H9 (cell line): ENCODE measurements at regions not wholly inside any gene's neighbourhood (a gene's known extent, or its start where the extent isn't known, plus 50 kb on each side); places are given as distances from the start of the nearest gene placed in this dataset.

Experiments
- DNase-seq: peaks from one replicate; pipeline ENCODE4 v3.0.0-alpha.2; 2017
- H2AFZ ChIP-seq: one replicate; pipeline ENCODE4 v1.6.1; 2013; ENCODE audit warnings: mild to moderate bottlenecking, low read length, control low read depth, moderate library complexity
- H2AK5ac ChIP-seq: 2 replicates; pipeline ENCODE4 v1.6.1; 2013; ENCODE audit warnings: low read length, control low read depth, mixed read lengths; ENCODE audit not compliant: insufficient read length
- H2BK120ac ChIP-seq: one replicate; pipeline ENCODE4 v1.6.1; 2013; ENCODE audit warnings: low read depth, mild to moderate bottlenecking, low read length, control low read depth, inconsistent platforms; ENCODE audit not compliant: poor library complexity, severe bottlenecking
- H2BK12ac ChIP-seq: 2 replicates; pipeline ENCODE4 v1.6.1; 2013; ENCODE audit warnings: low read length, control low read depth, mixed read lengths, low read depth; ENCODE audit not compliant: insufficient read length
- H2BK15ac ChIP-seq: 2 replicates; pipeline ENCODE4 v1.6.1; 2013; ENCODE audit warnings: low read depth, low read length, control low read depth
- H2BK20ac ChIP-seq: one replicate; pipeline ENCODE4 v1.6.1; 2013; ENCODE audit warnings: low read depth, mild to moderate bottlenecking, low read length, control low read depth, inconsistent platforms; ENCODE audit not compliant: poor library complexity, severe bottlenecking
- H2BK5ac ChIP-seq: 2 replicates; pipeline ENCODE4 v1.6.1; 2013; ENCODE audit warnings: low read length, control low read depth, mixed read lengths; ENCODE audit not compliant: insufficient read length
- H3K14ac ChIP-seq: 2 replicates; pipeline ENCODE4 v1.6.1; 2013; ENCODE audit warnings: low read length, control low read depth; ENCODE audit not compliant: insufficient read depth
- H3K18ac ChIP-seq: 2 replicates; pipeline ENCODE4 v1.6.1; 2013; ENCODE audit warnings: low read depth, mild to moderate bottlenecking, mixed read lengths, low read length, control low read depth; ENCODE audit not compliant: insufficient read length
- H3K23ac ChIP-seq: 2 replicates; pipeline ENCODE4 v1.6.1; 2013; ENCODE audit warnings: low read length, control low read depth, mixed read lengths, low read depth; ENCODE audit not compliant: insufficient read length
- H3K23me2 ChIP-seq: 2 replicates; pipeline ENCODE4 v1.6.1; 2013; ENCODE audit warnings: low read depth, mild to moderate bottlenecking, mixed read lengths, low read length, control low read depth; ENCODE audit not compliant: insufficient read length, poor library complexity, severe bottlenecking
- H3K27ac ChIP-seq: 2 replicates; pipeline ENCODE4 v1.5.1; 2013; ENCODE audit warnings: low read length, control low read depth, mixed read lengths, low read depth; ENCODE audit not compliant: insufficient read length
- H3K27me3 ChIP-seq: 2 replicates; pipeline ENCODE4 v1.6.1; 2013; ENCODE audit warnings: low read length, control low read depth, inconsistent platforms; ENCODE audit not compliant: insufficient read depth
- H3K4ac ChIP-seq: 2 replicates; pipeline ENCODE4 v1.6.1; 2013; ENCODE audit warnings: low read depth, mild to moderate bottlenecking, control low read depth, inconsistent platforms, low read length, moderate library complexity
- H3K4me1 ChIP-seq: 2 replicates; pipeline ENCODE4 v1.6.1; 2013; ENCODE audit warnings: low read length, control low read depth, inconsistent platforms; ENCODE audit not compliant: insufficient read depth
- H3K4me2 ChIP-seq: 2 replicates; pipeline ENCODE4 v1.6.1; 2013; ENCODE audit warnings: low read length, control low read depth, mixed read lengths; ENCODE audit not compliant: insufficient read length, insufficient read depth
- H3K56ac ChIP-seq: 2 replicates; pipeline ENCODE4 v1.6.1; 2013; ENCODE audit warnings: low read depth, mild to moderate bottlenecking, mixed read lengths, low read length, control low read depth; ENCODE audit not compliant: insufficient read length
- H3K79me1 ChIP-seq: 2 replicates; pipeline ENCODE4 v1.6.1; 2013; ENCODE audit warnings: low read depth, mild to moderate bottlenecking, moderate library complexity, low read length, control low read depth, inconsistent platforms; ENCODE audit not compliant: insufficient read depth, poor library complexity, severe bottlenecking
- H3K79me2 ChIP-seq: 2 replicates; pipeline ENCODE4 v1.6.1; 2013; ENCODE audit warnings: low read length, control low read depth, inconsistent platforms; ENCODE audit not compliant: insufficient read depth
- H3K9ac ChIP-seq: 2 replicates; pipeline ENCODE4 v1.6.1; 2013; ENCODE audit warnings: low read length, control low read depth, mixed read lengths; ENCODE audit not compliant: insufficient read length; ENCODE audit errors: extremely low read depth
- H3K9me3 ChIP-seq: one replicate; pipeline ENCODE4 v1.6.1; 2013; ENCODE audit warnings: low read depth, low read length, inconsistent platforms; ENCODE audit not compliant: control insufficient read depth
- H3T11ph ChIP-seq: one replicate; pipeline ENCODE4 v1.6.1; 2013; ENCODE audit warnings: mild to moderate bottlenecking, low read length, control low read depth, inconsistent platforms
- H4K20me1 ChIP-seq: one replicate; pipeline ENCODE4 v1.6.1; 2013; ENCODE audit not compliant: control insufficient read depth, insufficient read length, insufficient read depth
- H4K5ac ChIP-seq: 2 replicates; pipeline ENCODE4 v1.6.1; 2013; ENCODE audit warnings: low read depth, mild to moderate bottlenecking, mixed read lengths, low read length, control low read depth; ENCODE audit not compliant: insufficient read length
- H4K8ac ChIP-seq: replicated peaks from 2 replicates; pipeline ENCODE4 v1.6.1; 2013; ENCODE audit warnings: low read length, control low read depth, mixed read lengths, low read depth; ENCODE audit not compliant: insufficient read length
- H4K91ac ChIP-seq: 2 replicates; pipeline ENCODE4 v1.6.1; 2013; ENCODE audit warnings: low read depth, mild to moderate bottlenecking, moderate library complexity, mixed read lengths, low read length, control low read depth; ENCODE audit not compliant: insufficient read length
- H3K27ac Mint-ChIP-seq, 3 experiments: 2 replicates in 2 of 3; 3 replicates in 1 of 3; pipeline ENCODE4 v1.8.0; 2020 to 2021; ENCODE audit warnings: mixed read lengths in 3 of 3, mild to moderate bottlenecking in 1 of 3, moderate library complexity in 1 of 3
- H3K27me3 Mint-ChIP-seq: 2 replicates; pipeline ENCODE4 v1.8.0; 2021; ENCODE audit warnings: low read depth, mild to moderate bottlenecking, moderate library complexity, mixed read lengths
- H3K36me3 Mint-ChIP-seq, 3 experiments: 2 replicates in 2 of 3; 3 replicates in 1 of 3; pipeline ENCODE4 v1.8.0; 2020 to 2021; ENCODE audit warnings: low read depth in 3 of 3, mixed read lengths in 3 of 3; ENCODE audit not compliant: insufficient read depth in 1 of 3
- H3K4me1 Mint-ChIP-seq, 2 experiments: 2 replicates each; pipeline ENCODE4 v1.8.0; 2020; ENCODE audit warnings: mixed read lengths in 2 of 2
- H3K4me3 Mint-ChIP-seq, 2 experiments: 2 replicates in 1 of 2; 3 replicates in 1 of 2; pipeline ENCODE4 v1.8.0; 2020 to 2021; ENCODE audit warnings: mild to moderate bottlenecking in 2 of 2, mixed read lengths in 2 of 2, moderate library complexity in 1 of 2
- H3K9me3 Mint-ChIP-seq, 2 experiments: 2 replicates in 1 of 2; 3 replicates in 1 of 2; pipeline ENCODE4 v1.8.0; 2020; ENCODE audit warnings: mild to moderate bottlenecking in 2 of 2, mixed read lengths in 2 of 2, moderate library complexity in 1 of 2
- CTCF ChIP-seq: fragments of 200-600 bp; sonication (generic); conservative IDR thresholded peaks from 3 replicates; pipeline ENCODE4 v1.8.0; 2021; ENCODE audit warnings: antibody characterized with exemption, mild to moderate bottlenecking

GRCh38 chr4:178192611-178193010, 750.4 kb upstream of the AGA start:
- Histone ChIP-seq H3K9me3 (no peaks in the 10 kb centered on the region), H2BK15ac (no peak overlapping the region), H3K23me2 (no peaks in the 10 kb centered on the region), H4K20me1 (no peaks in the 10 kb centered on the region), H3K79me2 (no peaks in the 10 kb centered on the region), H3K4me1 (no peaks in the 10 kb centered on the region), H3K4ac (no peak overlapping the region), H3K23ac (no peak overlapping the region), H3K18ac (no peak overlapping the region), H2AFZ (no peak overlapping the region), H3K4me2 (no peak overlapping the region), H2BK12ac (no peak overlapping the region), H3T11ph (no peak overlapping the region), H3K9ac (no peak overlapping the region), H2BK20ac (no peak overlapping the region), H4K5ac (no peak overlapping the region), H2BK120ac (no peak overlapping the region), H2AK5ac (no peak overlapping the region), H4K8ac (no peak overlapping the region), H3K79me1 (no peaks in the 10 kb centered on the region), H3K14ac (no peak overlapping the region), H3K27me3 (no peaks in the 10 kb centered on the region), H3K56ac (no peak overlapping the region), H3K27ac (no peak overlapping the region), H2BK5ac (no peak overlapping the region), H4K91ac (no peak overlapping the region)
- no peak for DNase-seq
- H3K9me3 Mint-ChIP-seq = peaks cover 0 to 3% of the 10 kb centered on the region in 2 experiments; a peak in 3 of 5 replicates
- TF ChIP-seq CTCF = no peak
- no peak overlapping the region for H3K4me3 Mint-ChIP-seq
- H3K4me1 Mint-ChIP-seq = no peaks in the 10 kb centered on the region
- H3K27ac Mint-ChIP-seq = no peak overlapping the region
- no peaks in the 10 kb centered on the region; the same call in 1 of the 2 replicates for H3K27me3 Mint-ChIP-seq
- H3K36me3 Mint-ChIP-seq = peaks cover 0 to 6% (median 0%) of the 10 kb centered on the region in 3 experiments; a peak in 1 of 7 replicates
